GM12891 (cell line): ENCODE measurements at regions not wholly inside any gene's neighbourhood (a gene's known extent, or its start where the extent isn't known, plus 50 kb on each side); places are given as distances from the start of the nearest gene placed in this dataset.

ENCODE experiments used
- POLR2A ChIP-seq: IDR thresholded peaks from 2 replicates; pipeline ENCODE4 v1.6.1; 2011; ENCODE audit warnings: low read depth, low read length, control low read depth
- POLR2AphosphoS5 ChIP-seq: IDR thresholded peaks from 2 replicates; pipeline ENCODE4 v1.6.1; 2011; ENCODE audit warnings: low read depth, low read length, control low read depth
- TAF1 ChIP-seq: IDR thresholded peaks from 2 replicates; pipeline ENCODE4 v1.6.1; 2011; ENCODE audit warnings: low read depth, low read length, control low read depth

- TF ChIP-seq POLR2AphosphoS5 (no peak), POLR2A (no peak), TAF1 (no peak)
These were observed 224.1 kb upstream of the PARD3B start for GRCh38 chr2:204321027-204321800.
